AG04449 (cell line): ENCODE measurements at regions not wholly inside any gene's neighbourhood (a gene's known extent, or its start where the extent isn't known, plus 50 kb on each side); places are given as distances from the start of the nearest gene placed in this dataset.

Experiments used
- CTCF ChIA-PET: fragments of 350-600 bp; formaldehyde crosslinking; extraction: SDS; loops from one replicate; lab custom pipeline; 2021; ENCODE audit warnings: antibody characterized with exemption; lab: Yijun Ruan, JAX
- POLR2A ChIA-PET: fragments of 400-600, 350-600 bp; formaldehyde crosslinking; extraction: SDS; loops from one replicate; lab custom pipeline; 2020; ENCODE audit warnings: antibody characterized with exemption, inconsistent platforms; lab: Yijun Ruan, JAX
- DNase-seq: peaks from one replicate; pipeline ENCODE4 v3.0.0-alpha.2; 2010; ENCODE audit warnings: low read depth, low spot score
- H3K4me3 ChIP-seq: 2 replicates; pipeline ENCODE4 v1.5.1; 2011; ENCODE audit warnings: low read depth, mild to moderate bottlenecking, control low read depth, low read length
- TF ChIP-seq, protein P1 (sequence below): IDR thresholded peaks from one replicate; pipeline ENCODE4 v1.5.1; 2011; ENCODE audit warnings: mild to moderate bottlenecking, moderate library complexity, low read length, control low read depth, inconsistent platforms; ENCODE audit not compliant: insufficient read depth; ENCODE audit errors: missing control alignments

GRCh38 chr2:20916604-20917286 is 93.8 kb upstream of the LDAH start:
- TF ChIP-seq, protein P1, sequence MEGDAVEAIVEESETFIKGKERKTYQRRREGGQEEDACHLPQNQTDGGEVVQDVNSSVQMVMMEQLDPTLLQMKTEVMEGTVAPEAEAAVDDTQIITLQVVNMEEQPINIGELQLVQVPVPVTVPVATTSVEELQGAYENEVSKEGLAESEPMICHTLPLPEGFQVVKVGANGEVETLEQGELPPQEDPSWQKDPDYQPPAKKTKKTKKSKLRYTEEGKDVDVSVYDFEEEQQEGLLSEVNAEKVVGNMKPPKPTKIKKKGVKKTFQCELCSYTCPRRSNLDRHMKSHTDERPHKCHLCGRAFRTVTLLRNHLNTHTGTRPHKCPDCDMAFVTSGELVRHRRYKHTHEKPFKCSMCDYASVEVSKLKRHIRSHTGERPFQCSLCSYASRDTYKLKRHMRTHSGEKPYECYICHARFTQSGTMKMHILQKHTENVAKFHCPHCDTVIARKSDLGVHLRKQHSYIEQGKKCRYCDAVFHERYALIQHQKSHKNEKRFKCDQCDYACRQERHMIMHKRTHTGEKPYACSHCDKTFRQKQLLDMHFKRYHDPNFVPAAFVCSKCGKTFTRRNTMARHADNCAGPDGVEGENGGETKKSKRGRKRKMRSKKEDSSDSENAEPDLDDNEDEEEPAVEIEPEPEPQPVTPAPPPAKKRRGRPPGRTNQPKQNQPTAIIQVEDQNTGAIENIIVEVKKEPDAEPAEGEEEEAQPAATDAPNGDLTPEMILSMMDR = no peak
- ChIA-PET POLR2A (no interaction called here), CTCF (interaction anchor here (1.9 to 2.3 kb wide), 2 partner anchors 46 to 256 kb away, joined by 11 to 17 read pairs; no protein-coding TSS in a partner anchor)
- H3K4me3 ChIP-seq = no peak overlapping the region
- DNase-seq = no peak

DNA sequence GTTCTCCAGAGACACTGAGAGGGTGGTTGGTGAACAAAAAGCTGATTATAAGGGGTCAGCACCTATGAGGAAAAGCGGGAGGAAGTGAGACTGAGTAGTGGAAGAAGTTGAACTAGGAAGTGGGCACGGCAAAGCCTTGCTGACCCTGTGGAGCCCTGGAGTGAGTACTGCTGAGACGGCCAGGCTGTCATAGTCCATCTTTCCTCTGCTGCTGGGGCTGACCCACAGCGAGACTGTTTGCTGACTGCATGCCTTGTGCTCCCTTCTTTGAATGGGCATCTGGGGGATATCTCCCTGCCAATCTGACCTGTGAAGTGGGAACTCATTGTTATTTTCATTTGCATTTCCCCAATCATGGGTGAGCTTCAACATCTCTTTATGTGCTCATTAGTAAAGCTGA is 92.4 kb upstream of the LDAH start:
- CTCF ChIA-PET = interaction anchor here (2.3 kb wide), 1 partner anchor 254 kb away, joined by 17 read pairs; no protein-coding TSS in a partner anchor
- POLR2A ChIA-PET = no interaction called here
- no peak overlapping the region for H3K4me3 ChIP-seq
- DNase-seq = no peak
- TF ChIP-seq, protein P1 = no peak

DNA sequence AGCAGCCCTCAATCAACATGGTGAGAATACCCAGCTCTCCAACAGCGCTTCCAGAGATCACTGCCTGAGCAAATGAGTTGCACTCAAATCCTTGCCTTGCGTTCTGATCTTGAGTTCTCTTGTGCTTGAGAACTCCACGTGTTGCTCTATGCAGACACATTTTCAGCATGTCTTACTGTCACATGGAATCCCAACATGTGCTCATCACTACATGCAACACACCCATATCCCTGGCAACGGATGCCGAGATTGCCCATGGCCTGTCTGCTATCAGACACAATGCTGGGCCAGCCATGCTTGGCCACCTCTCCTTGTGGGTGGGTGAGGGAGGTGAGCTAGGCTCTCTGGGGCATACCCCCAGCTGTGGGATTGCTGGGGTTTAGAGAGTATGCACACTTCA is 91.9 kb upstream of the LDAH start:
- ChIA-PET POLR2A (no interaction called here), CTCF (interaction anchor here (1.6 kb wide), 1 partner anchor 254 kb away, joined by 4 read pairs; no protein-coding TSS in a partner anchor)
- H3K4me3 ChIP-seq = no peak overlapping the region
- TF ChIP-seq, protein P1 = no peak
- DNase-seq = no peak

DNA sequence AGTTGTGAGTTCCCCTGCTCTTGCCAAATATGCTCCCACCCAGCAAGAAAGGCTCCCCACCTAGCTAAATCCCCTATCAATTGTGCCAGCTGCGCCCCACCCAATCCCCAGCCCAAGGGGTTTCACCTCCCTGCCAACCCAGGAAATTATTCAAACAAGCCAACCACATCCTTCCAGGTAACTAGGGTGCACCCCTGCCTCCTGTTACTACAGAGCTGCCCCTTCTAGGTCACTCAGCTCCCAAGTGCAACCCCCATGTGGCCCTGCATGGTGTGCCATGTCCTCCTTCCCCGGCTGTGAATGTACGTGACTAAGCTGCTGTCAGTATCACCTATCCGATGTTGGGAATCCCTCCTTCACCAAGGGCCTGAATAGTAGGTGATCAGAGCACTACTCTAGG is 91.2 kb upstream of the LDAH start:
- POLR2A ChIA-PET = no interaction called here
- CTCF ChIA-PET = interaction anchor here (1.6 kb wide), 1 partner anchor 253 kb away, joined by 4 read pairs; no protein-coding TSS in a partner anchor
- TF ChIP-seq, protein P1 = no peak
- no peak for DNase-seq
- H3K4me3 ChIP-seq = no peak overlapping the region

GRCh38 chr2:20913491-20913890 is 90.6 kb upstream of the LDAH start:
- no peak for DNase-seq
- ChIA-PET CTCF (interaction anchor here (1.6 kb wide), 1 partner anchor 252 kb away, joined by 4 read pairs; no protein-coding TSS in a partner anchor), POLR2A (no interaction called here)
- no peak overlapping the region for H3K4me3 ChIP-seq
- TF ChIP-seq, protein P1 = no peak

- CTCF ChIA-PET = no interaction called here
- DNase-seq = no peak
- no peak overlapping the region for H3K4me3 ChIP-seq
- TF ChIP-seq, protein P1 = no peak
- POLR2A ChIA-PET = no interaction called here
Observed at GRCh38 chr2:20900052-20900636, 77.2 kb upstream of the LDAH start.
